Right lobe of liver (tissue), 4 donors: ENCODE measurements at regions not wholly inside any gene's neighbourhood (a gene's known extent, or its start where the extent isn't known, plus 50 kb on each side); places are given as distances from the start of the nearest gene placed in this dataset.

Source experiments
- POLR2A ChIP-seq: fragments of 450-650 bp; IDR thresholded peaks from one replicate; pipeline ENCODE4 v1.6.1; 2017; ENCODE audit warnings: antibody characterized with exemption, mild to moderate bottlenecking
- TF ChIP-seq, protein P1 (sequence below), 4 donors: fragments of 200-600 bp in 3 of 4; fragments of 450-650 bp in 1 of 4; IDR thresholded peaks; one replicate each; pipeline versions ENCODE4 v1.5.1 to v1.8.0; 2016 to 2022; ENCODE audit warnings: antibody characterized with exemption in 4 of 4, mild to moderate bottlenecking in 2 of 4
- donor health status: DM: no; HTN: no; CAD: no.
- donor health status: DM: no; HTN: no; CAD: no.
- donor health status: DM: no; HTN: yes; CAD: no.

- TF ChIP-seq, protein P1, sequence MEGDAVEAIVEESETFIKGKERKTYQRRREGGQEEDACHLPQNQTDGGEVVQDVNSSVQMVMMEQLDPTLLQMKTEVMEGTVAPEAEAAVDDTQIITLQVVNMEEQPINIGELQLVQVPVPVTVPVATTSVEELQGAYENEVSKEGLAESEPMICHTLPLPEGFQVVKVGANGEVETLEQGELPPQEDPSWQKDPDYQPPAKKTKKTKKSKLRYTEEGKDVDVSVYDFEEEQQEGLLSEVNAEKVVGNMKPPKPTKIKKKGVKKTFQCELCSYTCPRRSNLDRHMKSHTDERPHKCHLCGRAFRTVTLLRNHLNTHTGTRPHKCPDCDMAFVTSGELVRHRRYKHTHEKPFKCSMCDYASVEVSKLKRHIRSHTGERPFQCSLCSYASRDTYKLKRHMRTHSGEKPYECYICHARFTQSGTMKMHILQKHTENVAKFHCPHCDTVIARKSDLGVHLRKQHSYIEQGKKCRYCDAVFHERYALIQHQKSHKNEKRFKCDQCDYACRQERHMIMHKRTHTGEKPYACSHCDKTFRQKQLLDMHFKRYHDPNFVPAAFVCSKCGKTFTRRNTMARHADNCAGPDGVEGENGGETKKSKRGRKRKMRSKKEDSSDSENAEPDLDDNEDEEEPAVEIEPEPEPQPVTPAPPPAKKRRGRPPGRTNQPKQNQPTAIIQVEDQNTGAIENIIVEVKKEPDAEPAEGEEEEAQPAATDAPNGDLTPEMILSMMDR (IDR thresholded peaks at IDR 0.05): no peak
- no peak for TF ChIP-seq POLR2A
Observed at GRCh38 chr21:14754682-14755081, 208.6 kb upstream of the SAMSN1 start.
